ENCODE measurements at regions not wholly inside any gene's neighbourhood (a gene's known extent, or its start where the extent isn't known, plus 50 kb on each side); places are given as distances from the start of the nearest gene placed in this dataset.

GRCh38 chr11:109597336-109597735 lies 175.3 kb downstream of the C11orf87 start:
- TF ChIP-seq CTCF (IDR thresholded peaks at IDR 0.05; ENCODE audit: poor library complexity) (no peak), EZH2phosphoT487 (IDR thresholded peaks at IDR 0.05; ENCODE audit: low read depth, severe bottlenecking, unreplicated experiment) (no peak), EZH2 (IDR thresholded peaks at IDR 0.05; ENCODE audit: borderline replicate concordance) (no peak)
